Psoas muscle (tissue), 7 donors: ENCODE measurements at regions not wholly inside any gene's neighbourhood (a gene's known extent, or its start where the extent isn't known, plus 50 kb on each side); places are given as distances from the start of the nearest gene placed in this dataset.

Experiments
- ATAC-seq, 4 donors: fragments of 200-7000 bp; cut with Tn5 transposase; one replicate each; pipeline ENCODE4 v1.9.1; 2020; ENCODE audit warnings: moderate library complexity in 3 of 4, mild to moderate bottlenecking in 2 of 4
- DNase-seq, 2 donors: peaks; one replicate each; pipeline ENCODE4 v3.0.0-alpha.2; 2020
- H3K27ac ChIP-seq: fragments of 200-600 bp; one replicate; pipeline ENCODE4 v1.8.0; 2022
- H3K27me3 ChIP-seq, 3 donors: fragments of 200-600 bp in 1 of 3; one replicate each; pipeline versions ENCODE4 v1.6.1 to v1.8.0; 2013 to 2022; ENCODE audit warnings: low read length in 2 of 3, mild to moderate bottlenecking in 2 of 3, moderate library complexity in 1 of 3; ENCODE audit not compliant: insufficient read depth in 3 of 3
- H3K36me3 ChIP-seq, 2 donors: fragments of 200-600 bp in 1 of 2; one replicate each; pipeline versions ENCODE4 v1.6.1 to v1.8.0; 2013 to 2022; ENCODE audit warnings: low read depth in 1 of 2, mild to moderate bottlenecking in 1 of 2, moderate library complexity in 1 of 2; ENCODE audit not compliant: insufficient read depth in 1 of 2
- H3K4me1 ChIP-seq: fragments of 200-600 bp; one replicate; pipeline ENCODE4 v1.8.0; 2022
- H3K4me3 ChIP-seq: fragments of 200-600 bp; one replicate; pipeline ENCODE4 v1.8.0; 2022; ENCODE audit warnings: mild to moderate bottlenecking
- H3K9me3 ChIP-seq: fragments of 200-600 bp; one replicate; pipeline ENCODE4 v1.8.0; 2022
- WGBS, 3 donors: extraction: QIAGEN DNeasy Blood & Tissue Kit; methylation state at CpG; one replicate each; pipeline versions ENCODE4 v1.1.6 to v1.1.7; 2013; 5-methylcytosine and 5-hydroxymethylcytosine counted together
- intact Hi-C, 2 donors: fragments of 100-400 bp; cut with DNase I; formaldehyde crosslinking; loops; one replicate each; pipeline versions ENCODE4 v1.11.0 to v1.14.2; 2022
- TF ChIP-seq, protein P1 (sequence below): fragments of 200-600 bp; IDR thresholded peaks from one replicate; pipeline ENCODE4 v1.8.0; 2022; ENCODE audit warnings: antibody characterized with exemption
- donor health status: healthy with polysubstance abuse.
- donor health status: DM: no; HTN: no; CAD: no; lungs with moderate emphysema.
- donor health status: Bipolar disorder and iron deficiency.
- donor health status: healthy.
- donor health status: DM: yes; HTN: yes; CAD: no.
- donor health status: DM: no; HTN: no; CAD: no.
- donor health status: DM: yes; HTN: yes; CAD: no.

DNA sequence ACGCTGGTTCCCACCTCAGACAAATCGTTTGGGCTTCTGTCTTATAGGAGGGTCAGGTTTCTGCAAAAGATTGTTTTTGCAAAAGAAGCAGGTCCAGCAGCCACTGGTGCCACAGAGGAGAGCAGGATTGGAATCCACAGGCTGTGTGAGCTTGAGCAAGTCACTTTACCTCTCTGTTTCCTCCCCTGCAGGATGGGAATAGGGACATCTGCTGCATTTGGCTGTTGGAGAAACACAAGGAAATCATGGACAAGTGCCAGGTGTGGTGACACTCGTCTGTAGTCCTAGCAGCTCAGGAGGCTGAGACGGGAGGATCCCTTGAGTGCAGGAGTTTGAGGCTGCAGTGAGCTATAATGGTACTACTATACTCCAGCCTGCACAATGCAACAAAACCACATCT, 422.6 kb downstream of the MN1 start:
- Histone ChIP-seq H3K4me3 (no peak overlapping the region), H3K36me3 (no peaks in the 10 kb centered on the region), H3K27me3 (no peaks in the 10 kb centered on the region), H3K4me1 (peaks cover 3% of the 10 kb centered on the region), H3K27ac (no peak overlapping the region), H3K9me3 (no peaks in the 10 kb centered on the region)
- TF ChIP-seq, protein P1, sequence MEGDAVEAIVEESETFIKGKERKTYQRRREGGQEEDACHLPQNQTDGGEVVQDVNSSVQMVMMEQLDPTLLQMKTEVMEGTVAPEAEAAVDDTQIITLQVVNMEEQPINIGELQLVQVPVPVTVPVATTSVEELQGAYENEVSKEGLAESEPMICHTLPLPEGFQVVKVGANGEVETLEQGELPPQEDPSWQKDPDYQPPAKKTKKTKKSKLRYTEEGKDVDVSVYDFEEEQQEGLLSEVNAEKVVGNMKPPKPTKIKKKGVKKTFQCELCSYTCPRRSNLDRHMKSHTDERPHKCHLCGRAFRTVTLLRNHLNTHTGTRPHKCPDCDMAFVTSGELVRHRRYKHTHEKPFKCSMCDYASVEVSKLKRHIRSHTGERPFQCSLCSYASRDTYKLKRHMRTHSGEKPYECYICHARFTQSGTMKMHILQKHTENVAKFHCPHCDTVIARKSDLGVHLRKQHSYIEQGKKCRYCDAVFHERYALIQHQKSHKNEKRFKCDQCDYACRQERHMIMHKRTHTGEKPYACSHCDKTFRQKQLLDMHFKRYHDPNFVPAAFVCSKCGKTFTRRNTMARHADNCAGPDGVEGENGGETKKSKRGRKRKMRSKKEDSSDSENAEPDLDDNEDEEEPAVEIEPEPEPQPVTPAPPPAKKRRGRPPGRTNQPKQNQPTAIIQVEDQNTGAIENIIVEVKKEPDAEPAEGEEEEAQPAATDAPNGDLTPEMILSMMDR: no peak
- DNase-seq (no peak), ATAC-seq (no peak)
- intact Hi-C loops: no loop called here
- WGBS, 3 donors: 48 to 58% (median 54%) methylated on average over 4 of the region's 4 CpGs

DNA sequence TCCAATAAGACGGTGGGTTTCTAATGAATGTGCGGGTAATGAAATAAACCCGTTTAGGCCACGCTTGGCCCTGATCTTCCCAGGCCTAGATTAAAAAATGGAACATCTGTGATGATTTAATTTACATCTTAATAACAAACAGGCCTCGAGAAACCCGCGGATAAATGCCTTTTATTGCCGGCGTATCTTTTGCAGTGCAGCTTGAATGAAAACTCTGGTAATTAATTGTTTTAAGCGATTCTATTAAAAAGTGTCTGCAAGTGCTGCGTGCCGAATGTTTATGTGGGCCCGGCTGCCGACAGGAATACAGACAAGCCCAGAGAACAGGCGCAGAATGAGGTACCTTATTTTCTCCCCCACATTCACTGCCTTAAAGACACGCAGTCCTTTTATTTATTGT, 420.7 kb downstream of the MN1 start:
- H3K27me3 ChIP-seq: peaks cover 0 to 11% (median 0%) of the 10 kb centered on the region in 3 donors

DNA sequence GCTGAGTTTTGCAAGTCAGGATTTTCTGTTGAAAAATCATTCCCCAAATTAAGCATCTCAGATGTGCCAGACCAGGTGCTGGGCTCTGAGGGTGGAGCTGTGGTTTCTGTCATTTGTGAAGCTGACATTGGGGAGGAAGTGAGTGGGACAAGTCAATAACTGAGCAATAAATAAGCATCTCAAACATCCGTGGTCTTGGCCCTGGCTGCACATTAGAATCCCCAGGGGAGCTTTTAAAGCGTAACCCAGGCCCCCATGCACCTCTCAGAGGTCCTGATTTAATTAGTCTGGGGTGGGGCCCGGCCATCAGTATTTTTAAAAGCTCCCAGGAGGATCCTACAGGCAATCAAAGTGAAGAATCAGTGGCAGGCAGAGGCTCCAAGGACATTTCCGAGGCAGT, 420.0 kb downstream of the MN1 start:
- DNase-seq (no peak), ATAC-seq (no peak)
- Histone ChIP-seq H3K36me3 (no peaks in the 10 kb centered on the region), H3K4me1 (peaks cover 3% of the 10 kb centered on the region), H3K9me3 (no peaks in the 10 kb centered on the region), H3K27me3 (peaks cover 0 to 12% (median 5%) of the 10 kb centered on the region in 3 donors), H3K4me3 (no peak overlapping the region), H3K27ac (no peak overlapping the region)
- 27 to 34% (median 32%) methylated on average over 4 of the region's 4 CpGs for WGBS, 3 donors
- TF ChIP-seq, protein P1: no peak
- intact Hi-C loops: no loop called here

More for the DNA sequence above, 420.7 kb downstream of the MN1 start:
- H3K4me3 ChIP-seq: no peak overlapping the region
- no peak overlapping the region for H3K27ac ChIP-seq
- TF ChIP-seq, protein P1: no peak
- DNase-seq: no peak
- H3K36me3 ChIP-seq: no peaks in the 10 kb centered on the region
- WGBS, 3 donors: 78 to 82% (median 82%) methylated on average over 16 of the region's 16 CpGs
- no peak for ATAC-seq
- no peaks in the 10 kb centered on the region for H3K9me3 ChIP-seq
- intact Hi-C loops: no loop called here
- peaks cover 3% of the 10 kb centered on the region for H3K4me1 ChIP-seq

DNA sequence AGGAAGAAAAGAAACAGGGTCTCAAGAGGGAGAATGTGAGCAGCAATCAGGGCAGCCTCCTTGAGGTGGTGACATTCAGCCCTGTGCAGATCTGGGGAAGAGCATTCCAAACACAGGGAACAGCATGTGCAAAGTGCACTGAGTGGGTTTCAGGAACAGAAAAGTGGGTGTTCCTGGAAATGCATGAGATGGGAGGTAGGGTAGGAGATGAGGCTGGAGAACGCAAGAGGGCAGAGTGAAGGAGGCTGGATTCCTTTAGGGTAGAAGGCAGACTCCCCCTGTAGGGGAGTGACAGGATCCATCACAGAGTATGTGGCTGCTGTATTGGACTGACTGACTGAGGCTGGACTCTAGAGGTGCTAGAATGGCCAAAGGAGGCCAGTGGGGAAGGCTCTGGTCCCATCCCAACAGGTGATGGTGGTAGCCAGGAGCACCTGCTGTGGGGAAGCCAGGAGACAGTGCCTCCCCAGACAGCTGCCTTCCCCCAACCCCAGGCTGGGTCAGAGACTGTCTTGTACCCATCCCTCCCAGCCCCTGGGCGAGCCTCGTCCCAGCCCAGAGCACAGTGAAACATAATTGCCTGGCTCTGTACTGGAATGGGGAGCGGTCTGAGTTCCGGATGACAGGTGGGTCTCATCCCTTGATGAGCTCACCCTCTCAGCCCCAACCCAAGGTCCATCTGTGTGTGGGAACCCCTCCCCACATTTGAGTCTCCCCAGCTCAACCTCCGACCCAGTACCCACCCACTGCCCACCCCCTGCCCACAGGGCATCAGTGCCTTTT, 419.4 kb downstream of the MN1 start:
- intact Hi-C loops: no loop called here
- no peaks in the 10 kb centered on the region for H3K9me3 ChIP-seq
- H3K27me3 ChIP-seq: peaks cover 0 to 15% (median 7%) of the 10 kb centered on the region in 3 donors
- WGBS, 3 donors: 55 to 67% (median 63%) methylated on average over 4 to 6 of the region's 6 CpGs
- no peaks in the 10 kb centered on the region for H3K36me3 ChIP-seq
- H3K27ac ChIP-seq: no peak overlapping the region
- DNase-seq (no peak), ATAC-seq (no peak)
- H3K4me1 ChIP-seq: peaks cover 3% of the 10 kb centered on the region
- TF ChIP-seq, protein P1: no peak
- H3K4me3 ChIP-seq: no peak overlapping the region

DNA sequence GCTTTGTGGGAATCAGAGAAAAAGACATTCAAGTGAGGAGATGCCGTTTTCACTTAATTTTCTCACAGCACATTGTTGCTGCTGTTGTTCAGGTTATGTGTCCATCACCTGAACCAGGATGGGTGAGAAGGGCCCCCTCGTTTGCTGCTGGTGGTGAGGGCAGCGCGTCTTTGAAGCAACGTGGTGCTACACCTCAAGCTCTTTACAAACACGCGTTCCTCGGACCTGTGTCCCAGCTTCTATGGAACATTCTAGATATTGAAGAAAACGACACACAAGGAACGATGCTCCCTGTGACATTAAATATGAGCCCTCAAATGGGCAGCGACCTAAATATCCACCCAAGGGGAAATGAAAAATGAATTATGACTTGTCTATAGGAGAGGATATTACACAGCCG, 418.6 kb downstream of the MN1 start:
- TF ChIP-seq, protein P1: no peak
- H3K9me3 ChIP-seq: no peaks in the 10 kb centered on the region
- peaks cover 2 to 18% (median 7%) of the 10 kb centered on the region in 3 donors for H3K27me3 ChIP-seq
- H3K4me3 ChIP-seq: no peak overlapping the region
- ATAC-seq (no peak), DNase-seq (no peak)
- 57 to 69% (median 64%) methylated on average over 12 of the region's 12 CpGs for WGBS, 3 donors
- no peaks in the 10 kb centered on the region for H3K36me3 ChIP-seq
- H3K27ac ChIP-seq: no peak overlapping the region
- intact Hi-C loops: no loop called here
- H3K4me1 ChIP-seq: peaks cover 3% of the 10 kb centered on the region
